Testis (tissue), 2 donors: ENCODE measurements at regions not wholly inside any gene's neighbourhood (a gene's known extent, or its start where the extent isn't known, plus 50 kb on each side); places are given as distances from the start of the nearest gene placed in this dataset.

Source experiments
- CTCF ChIP-seq, 3 experiments: fragments of 450-650 bp in 2 of 3; fragments of 200-600 bp in 1 of 3; sonication (generic) in 1 of 3; IDR thresholded peaks; one replicate each; pipeline ENCODE4 v1.5.1; 2016 to 2019; ENCODE audit warnings: antibody characterized with exemption in 3 of 3, mild to moderate bottlenecking in 2 of 3, moderate library complexity in 1 of 3
- POLR2A ChIP-seq: fragments of 450-650 bp; IDR thresholded peaks from one replicate; pipeline ENCODE4 v1.6.1; 2017; ENCODE audit warnings: antibody characterized with exemption, mild to moderate bottlenecking, moderate library complexity

GRCh38 chr18:30163573-30163972 is 879.0 kb downstream of the DSC3 start:
- no peak for TF ChIP-seq CTCF (IDR thresholded peaks at IDR 0.05)
- TF ChIP-seq POLR2A: no peak
